GM23338 (cell line): ENCODE measurements at regions not wholly inside any gene's neighbourhood (a gene's known extent, or its start where the extent isn't known, plus 50 kb on each side); places are given as distances from the start of the nearest gene placed in this dataset.

Experiments
- ATAC-seq: fragments of 200-7000 bp; cut with Tn5 transposase; 3 replicates; pipeline ENCODE4 v1.9.1; 2020
- DNase-seq: peaks from one replicate; pipeline ENCODE4 v3.0.0-alpha.2; 2015; ENCODE audit warnings: low spot score
- H2AFZ ChIP-seq: fragments of 200-600 bp; sonication (generic); 2 replicates; pipeline ENCODE4 v1.8.0; 2016; ENCODE audit warnings: antibody characterized with exemption, mild to moderate bottlenecking, moderate library complexity
- H3F3A ChIP-seq: fragments of 200-600 bp; sonication (generic); replicated peaks from 2 replicates; pipeline ENCODE4 v1.8.0; 2017; ENCODE audit warnings: antibody characterized with exemption, mixed run types, low read depth
- H3K27ac ChIP-seq: fragments of 200-600 bp; sonication (generic); 2 replicates; pipeline ENCODE4 v1.6.1; 2016; ENCODE audit warnings: low read depth
- H3K27me3 ChIP-seq: fragments of 200-600 bp; sonication (generic); 2 replicates; pipeline ENCODE4 v1.8.0; 2016; ENCODE audit warnings: mild to moderate bottlenecking, mixed run types, moderate library complexity; ENCODE audit not compliant: insufficient read depth
- H3K36me3 ChIP-seq: fragments of 200-600 bp; sonication (generic); 2 replicates; pipeline ENCODE4 v1.8.0; 2016; ENCODE audit warnings: mild to moderate bottlenecking; ENCODE audit not compliant: insufficient read depth
- H3K4me1 ChIP-seq: fragments of 200-600 bp; sonication (generic); 2 replicates; pipeline ENCODE4 v1.8.0; 2016; ENCODE audit warnings: mild to moderate bottlenecking, moderate library complexity; ENCODE audit not compliant: insufficient read depth
- H3K4me2 ChIP-seq: fragments of 200-600 bp; sonication (generic); 2 replicates; pipeline ENCODE4 v1.7.1; 2017; ENCODE audit warnings: mixed run types
- H3K4me3 ChIP-seq: fragments of 200-600 bp; sonication (generic); 2 replicates; pipeline ENCODE4 v1.6.1; 2016; ENCODE audit warnings: mixed run types
- H3K79me2 ChIP-seq: fragments of 200-600 bp; sonication (generic); replicated peaks from 2 replicates; pipeline ENCODE4 v1.8.0; 2017; ENCODE audit warnings: mild to moderate bottlenecking; ENCODE audit not compliant: insufficient read depth
- H3K9me2 ChIP-seq: fragments of 200-600 bp; sonication (generic); 2 replicates; pipeline ENCODE4 v1.8.0; 2017; ENCODE audit not compliant: insufficient read depth
- H4K20me1 ChIP-seq: fragments of 200-600 bp; sonication (generic); replicated peaks from 2 replicates; pipeline ENCODE4 v1.8.0; 2017; ENCODE audit warnings: mild to moderate bottlenecking; ENCODE audit not compliant: insufficient read depth
- H3K27ac Mint-ChIP-seq: 2 replicates; pipeline ENCODE4 v1.8.0; 2020; ENCODE audit warnings: inconsistent platforms, mild to moderate bottlenecking, moderate library complexity, mixed read lengths
- H3K27me3 Mint-ChIP-seq: 3 replicates; pipeline ENCODE4 v1.8.0; 2022; ENCODE audit warnings: low read depth, mild to moderate bottlenecking, moderate library complexity, mixed read lengths, inconsistent platforms; ENCODE audit not compliant: insufficient read depth, poor library complexity
- H3K36me3 Mint-ChIP-seq: 3 replicates; pipeline ENCODE4 v1.8.0; 2021; ENCODE audit warnings: low read depth, mild to moderate bottlenecking, inconsistent platforms, moderate library complexity, mixed read lengths
- H3K4me1 Mint-ChIP-seq: 3 replicates; pipeline ENCODE4 v1.8.0; 2020; ENCODE audit warnings: mild to moderate bottlenecking, inconsistent platforms, mixed read lengths
- H3K4me3 Mint-ChIP-seq: 3 replicates; pipeline ENCODE4 v1.8.0; 2021; ENCODE audit warnings: moderate library complexity, mild to moderate bottlenecking, inconsistent platforms, mixed read lengths
- H3K9me3 Mint-ChIP-seq: 3 replicates; pipeline ENCODE4 v1.8.0; 2020; ENCODE audit warnings: moderate library complexity, mild to moderate bottlenecking, inconsistent platforms, mixed read lengths
- EZH2 ChIP-seq: fragments of 200-600 bp; sonication (generic); IDR thresholded peaks from one replicate; pipeline ENCODE4 v1.8.0; 2017; ENCODE audit warnings: antibody characterized with exemption, mild to moderate bottlenecking, low read depth; ENCODE audit not compliant: unreplicated experiment
- EZH2phosphoT487 ChIP-seq: fragments of 200-600 bp; sonication (generic); IDR thresholded peaks from one replicate; pipeline ENCODE4 v1.8.1; 2018; ENCODE audit warnings: antibody characterized with exemption; ENCODE audit not compliant: unreplicated experiment
- POLR2AphosphoS5 ChIP-seq: IDR thresholded peaks from 2 replicates; pipeline ENCODE4 v1.6.1; 2016; ENCODE audit warnings: antibody characterized with exemption, low read depth
- STAT1 ChIP-seq: IDR thresholded peaks from one replicate; pipeline ENCODE4 v1.6.1; 2016; ENCODE audit warnings: antibody characterized with exemption; ENCODE audit not compliant: unreplicated experiment
- ZNF114 ChIP-seq: fragments of 250-450 bp; sonication (Bioruptor Pico); IDR thresholded peaks from 2 replicates; pipeline ENCODE4 v1.5.0; 2020; ENCODE audit warnings: mild to moderate bottlenecking, moderate library complexity
- ZNF331 ChIP-seq: fragments of 250-450 bp; sonication (Bioruptor Pico); IDR thresholded peaks from 2 replicates; pipeline ENCODE4 v1.5.0; 2020; ENCODE audit warnings: low read depth, mild to moderate bottlenecking, moderate library complexity
- TF ChIP-seq, protein P1 (sequence below): fragments of 250-450 bp; sonication (Bioruptor Pico); IDR thresholded peaks from 2 replicates; pipeline ENCODE4 v1.5.0; 2020; ENCODE audit warnings: mild to moderate bottlenecking, moderate library complexity
- TF ChIP-seq, protein P2 (sequence below): IDR thresholded peaks from 2 replicates; pipeline ENCODE4 v1.6.1; 2016; ENCODE audit warnings: antibody characterized with exemption
- TF ChIP-seq, protein P3 (sequence below): IDR thresholded peaks from one replicate; pipeline ENCODE4 v1.6.1; 2018; ENCODE audit warnings: antibody characterized with exemption; ENCODE audit not compliant: unreplicated experiment

DNA sequence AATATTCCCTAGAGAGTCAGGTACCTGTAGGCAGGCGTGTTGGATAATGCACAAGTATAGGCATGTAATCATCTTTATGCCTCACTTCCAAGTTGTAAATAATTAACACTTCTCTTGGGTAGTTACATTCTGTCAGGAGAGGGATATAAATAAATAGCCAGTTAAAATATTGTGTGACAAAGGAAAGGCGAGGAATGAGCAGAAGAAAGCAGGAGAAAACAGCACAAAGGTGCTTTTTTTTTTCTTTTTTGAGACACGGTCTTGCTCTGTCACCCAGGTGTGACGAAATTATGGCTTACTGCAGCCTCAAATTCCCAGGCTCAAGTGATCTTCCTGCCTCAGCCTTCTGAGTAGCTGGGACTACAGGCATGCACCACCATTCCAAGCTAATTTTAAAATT is 99.2 kb upstream of the LYZL2 start (continued):
- TF ChIP-seq, protein P1, sequence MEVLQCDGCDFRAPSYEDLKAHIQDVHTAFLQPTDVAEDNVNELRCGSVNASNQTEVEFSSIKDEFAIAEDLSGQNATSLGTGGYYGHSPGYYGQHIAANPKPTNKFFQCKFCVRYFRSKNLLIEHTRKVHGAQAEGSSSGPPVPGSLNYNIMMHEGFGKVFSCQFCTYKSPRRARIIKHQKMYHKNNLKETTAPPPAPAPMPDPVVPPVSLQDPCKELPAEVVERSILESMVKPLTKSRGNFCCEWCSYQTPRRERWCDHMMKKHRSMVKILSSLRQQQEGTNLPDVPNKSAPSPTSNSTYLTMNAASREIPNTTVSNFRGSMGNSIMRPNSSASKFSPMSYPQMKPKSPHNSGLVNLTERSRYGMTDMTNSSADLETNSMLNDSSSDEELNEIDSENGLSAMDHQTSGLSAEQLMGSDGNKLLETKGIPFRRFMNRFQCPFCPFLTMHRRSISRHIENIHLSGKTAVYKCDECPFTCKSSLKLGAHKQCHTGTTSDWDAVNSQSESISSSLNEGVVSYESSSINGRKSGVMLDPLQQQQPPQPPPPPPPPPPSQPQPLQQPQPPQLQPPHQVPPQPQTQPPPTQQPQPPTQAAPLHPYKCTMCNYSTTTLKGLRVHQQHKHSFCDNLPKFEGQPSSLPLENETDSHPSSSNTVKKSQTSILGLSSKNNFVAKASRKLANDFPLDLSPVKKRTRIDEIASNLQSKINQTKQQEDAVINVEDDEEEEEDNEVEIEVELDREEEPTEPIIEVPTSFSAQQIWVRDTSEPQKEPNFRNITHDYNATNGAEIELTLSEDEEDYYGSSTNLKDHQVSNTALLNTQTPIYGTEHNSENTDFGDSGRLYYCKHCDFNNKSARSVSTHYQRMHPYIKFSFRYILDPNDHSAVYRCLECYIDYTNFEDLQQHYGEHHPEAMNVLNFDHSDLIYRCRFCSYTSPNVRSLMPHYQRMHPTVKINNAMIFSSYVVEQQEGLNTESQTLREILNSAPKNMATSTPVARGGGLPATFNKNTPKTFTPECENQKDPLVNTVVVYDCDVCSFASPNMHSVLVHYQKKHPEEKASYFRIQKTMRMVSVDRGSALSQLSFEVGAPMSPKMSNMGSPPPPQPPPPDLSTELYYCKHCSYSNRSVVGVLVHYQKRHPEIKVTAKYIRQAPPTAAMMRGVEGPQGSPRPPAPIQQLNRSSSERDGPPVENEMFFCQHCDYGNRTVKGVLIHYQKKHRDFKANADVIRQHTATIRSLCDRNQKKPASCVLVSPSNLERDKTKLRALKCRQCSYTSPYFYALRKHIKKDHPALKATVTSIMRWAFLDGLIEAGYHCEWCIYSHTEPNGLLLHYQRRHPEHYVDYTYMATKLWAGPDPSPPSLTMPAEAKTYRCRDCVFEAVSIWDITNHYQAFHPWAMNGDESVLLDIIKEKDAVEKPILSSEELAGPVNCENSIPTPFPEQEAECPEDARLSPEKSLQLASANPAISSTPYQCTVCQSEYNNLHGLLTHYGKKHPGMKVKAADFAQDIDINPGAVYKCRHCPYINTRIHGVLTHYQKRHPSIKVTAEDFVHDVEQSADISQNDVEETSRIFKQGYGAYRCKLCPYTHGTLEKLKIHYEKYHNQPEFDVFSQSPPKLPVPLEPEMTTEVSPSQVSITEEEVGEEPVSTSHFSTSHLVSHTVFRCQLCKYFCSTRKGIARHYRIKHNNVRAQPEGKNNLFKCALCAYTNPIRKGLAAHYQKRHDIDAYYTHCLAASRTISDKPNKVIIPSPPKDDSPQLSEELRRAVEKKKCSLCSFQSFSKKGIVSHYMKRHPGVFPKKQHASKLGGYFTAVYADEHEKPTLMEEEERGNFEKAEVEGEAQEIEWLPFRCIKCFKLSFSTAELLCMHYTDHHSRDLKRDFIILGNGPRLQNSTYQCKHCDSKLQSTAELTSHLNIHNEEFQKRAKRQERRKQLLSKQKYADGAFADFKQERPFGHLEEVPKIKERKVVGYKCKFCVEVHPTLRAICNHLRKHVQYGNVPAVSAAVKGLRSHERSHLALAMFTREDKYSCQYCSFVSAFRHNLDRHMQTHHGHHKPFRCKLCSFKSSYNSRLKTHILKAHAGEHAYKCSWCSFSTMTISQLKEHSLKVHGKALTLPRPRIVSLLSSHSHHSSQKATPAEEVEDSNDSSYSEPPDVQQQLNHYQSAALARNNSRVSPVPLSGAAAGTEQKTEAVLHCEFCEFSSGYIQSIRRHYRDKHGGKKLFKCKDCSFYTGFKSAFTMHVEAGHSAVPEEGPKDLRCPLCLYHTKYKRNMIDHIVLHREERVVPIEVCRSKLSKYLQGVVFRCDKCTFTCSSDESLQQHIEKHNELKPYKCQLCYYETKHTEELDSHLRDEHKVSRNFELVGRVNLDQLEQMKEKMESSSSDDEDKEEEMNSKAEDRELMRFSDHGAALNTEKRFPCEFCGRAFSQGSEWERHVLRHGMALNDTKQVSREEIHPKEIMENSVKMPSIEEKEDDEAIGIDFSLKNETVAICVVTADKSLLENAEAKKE: no peak

DNA sequence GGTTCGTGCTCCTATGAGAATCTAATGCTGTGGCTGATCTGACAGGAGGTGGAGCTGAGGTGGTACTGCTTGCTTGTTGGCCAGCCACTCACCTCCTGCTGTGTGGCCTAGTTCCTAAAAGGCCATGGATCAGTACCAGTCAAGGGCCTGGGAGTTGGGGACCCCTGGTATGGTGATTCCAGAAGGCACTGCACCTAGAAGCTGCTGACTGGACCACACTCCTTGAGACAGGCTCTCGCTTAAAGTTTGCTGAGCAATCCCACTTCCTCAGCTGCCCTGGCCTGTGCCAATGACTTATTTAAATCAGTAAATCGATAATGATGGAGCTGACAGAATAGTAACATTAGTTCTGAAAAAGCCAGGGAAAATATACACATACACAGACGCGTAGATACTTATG is 98.6 kb upstream of the LYZL2 start:
- Histone ChIP-seq H3K4me1 (peaks cover 14% of the 10 kb centered on the region; the same call in 1 of the 2 replicates), H3K27me3 (no peaks in the 10 kb centered on the region), H3K9me2 (peaks cover 14% of the 10 kb centered on the region), H2AFZ (no peak overlapping the region), H3K36me3 (no peaks in the 10 kb centered on the region), H3K27ac (no peak overlapping the region), H3K79me2 (no peaks in the 10 kb centered on the region), H3F3A (0 out of 2 replicates have a peak, but pooled peaks cover under 1% of the 10 kb centered on the region), H3K4me3 (no peak overlapping the region), H3K4me2 (no peak overlapping the region), H4K20me1 (no peaks in the 10 kb centered on the region)
- Mint-ChIP-seq H3K4me3 (no peak overlapping the region), H3K9me3 (peaks cover 4% of the 10 kb centered on the region; the same call in 1 of the 3 replicates), H3K36me3 (no peaks in the 10 kb centered on the region), H3K27me3 (peaks cover 7% of the 10 kb centered on the region), H3K4me1 (peaks cover 16% of the 10 kb centered on the region; the same call in 2 of the 3 replicates), H3K27ac (no peak overlapping the region)
- DNase-seq (no peak), ATAC-seq (no peak)
- TF ChIP-seq ZNF331 (no peak), EZH2phosphoT487 (no peak), EZH2 (no peak), STAT1 (no peak), ZNF114 (CRISPR knock-in tag) (no peak), POLR2AphosphoS5 (no peak)
- TF ChIP-seq, protein P2, sequence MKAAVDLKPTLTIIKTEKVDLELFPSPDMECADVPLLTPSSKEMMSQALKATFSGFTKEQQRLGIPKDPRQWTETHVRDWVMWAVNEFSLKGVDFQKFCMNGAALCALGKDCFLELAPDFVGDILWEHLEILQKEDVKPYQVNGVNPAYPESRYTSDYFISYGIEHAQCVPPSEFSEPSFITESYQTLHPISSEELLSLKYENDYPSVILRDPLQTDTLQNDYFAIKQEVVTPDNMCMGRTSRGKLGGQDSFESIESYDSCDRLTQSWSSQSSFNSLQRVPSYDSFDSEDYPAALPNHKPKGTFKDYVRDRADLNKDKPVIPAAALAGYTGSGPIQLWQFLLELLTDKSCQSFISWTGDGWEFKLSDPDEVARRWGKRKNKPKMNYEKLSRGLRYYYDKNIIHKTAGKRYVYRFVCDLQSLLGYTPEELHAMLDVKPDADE: no peak
- TF ChIP-seq, protein P3, sequence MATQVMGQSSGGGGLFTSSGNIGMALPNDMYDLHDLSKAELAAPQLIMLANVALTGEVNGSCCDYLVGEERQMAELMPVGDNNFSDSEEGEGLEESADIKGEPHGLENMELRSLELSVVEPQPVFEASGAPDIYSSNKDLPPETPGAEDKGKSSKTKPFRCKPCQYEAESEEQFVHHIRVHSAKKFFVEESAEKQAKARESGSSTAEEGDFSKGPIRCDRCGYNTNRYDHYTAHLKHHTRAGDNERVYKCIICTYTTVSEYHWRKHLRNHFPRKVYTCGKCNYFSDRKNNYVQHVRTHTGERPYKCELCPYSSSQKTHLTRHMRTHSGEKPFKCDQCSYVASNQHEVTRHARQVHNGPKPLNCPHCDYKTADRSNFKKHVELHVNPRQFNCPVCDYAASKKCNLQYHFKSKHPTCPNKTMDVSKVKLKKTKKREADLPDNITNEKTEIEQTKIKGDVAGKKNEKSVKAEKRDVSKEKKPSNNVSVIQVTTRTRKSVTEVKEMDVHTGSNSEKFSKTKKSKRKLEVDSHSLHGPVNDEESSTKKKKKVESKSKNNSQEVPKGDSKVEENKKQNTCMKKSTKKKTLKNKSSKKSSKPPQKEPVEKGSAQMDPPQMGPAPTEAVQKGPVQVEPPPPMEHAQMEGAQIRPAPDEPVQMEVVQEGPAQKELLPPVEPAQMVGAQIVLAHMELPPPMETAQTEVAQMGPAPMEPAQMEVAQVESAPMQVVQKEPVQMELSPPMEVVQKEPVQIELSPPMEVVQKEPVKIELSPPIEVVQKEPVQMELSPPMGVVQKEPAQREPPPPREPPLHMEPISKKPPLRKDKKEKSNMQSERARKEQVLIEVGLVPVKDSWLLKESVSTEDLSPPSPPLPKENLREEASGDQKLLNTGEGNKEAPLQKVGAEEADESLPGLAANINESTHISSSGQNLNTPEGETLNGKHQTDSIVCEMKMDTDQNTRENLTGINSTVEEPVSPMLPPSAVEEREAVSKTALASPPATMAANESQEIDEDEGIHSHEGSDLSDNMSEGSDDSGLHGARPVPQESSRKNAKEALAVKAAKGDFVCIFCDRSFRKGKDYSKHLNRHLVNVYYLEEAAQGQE: no peak
